ENCODE measurements at regions not wholly inside any gene's neighbourhood (a gene's known extent, or its start where the extent isn't known, plus 50 kb on each side); places are given as distances from the start of the nearest gene placed in this dataset.

- ChIA-PET POLR2A (ENCODE audit: low non-redundant PET) (no interaction called here), CTCF (no interaction called here)
- no TSS peak for BruUV-seq (replicated peaks)
These were observed 180.6 kb upstream of the NPVF start for GRCh38 chr7:25408876-25409275.

GRCh38 chr7:25409897-25410636, 181.8 kb upstream of the NPVF start:
- POLR2A ChIA-PET (ENCODE audit: low non-redundant PET): no interaction called here
- intact Hi-C loops (cut with micrococcal nuclease; ENCODE audit: unreplicated experiment): no loop called here
- Histone ChIP-seq H3K36me3 (ENCODE audit: insufficient read depth, low read length, poor library complexity, severe bottlenecking) (no peaks in the 10 kb centered on the region), H3K27me3 (replicated peaks; ENCODE audit: insufficient read depth, low read depth, low read length, poor library complexity) (peaks cover 54% of the 10 kb centered on the region), H3K9me3 (ENCODE audit: low read depth, low read length, poor library complexity, severe bottlenecking) (no peaks in the 10 kb centered on the region), H3K27ac (ENCODE audit: low read depth, low read length, poor library complexity, severe bottlenecking) (no peak overlapping the region), H3K4me1 (ENCODE audit: insufficient read depth, low read length, poor library complexity, severe bottlenecking) (no peaks in the 10 kb centered on the region), H3K4me3 (ENCODE audit: low read depth, low read length, poor library complexity, severe bottlenecking) (no peak overlapping the region)
- TF ChIP-seq EZH2 (IDR thresholded peaks at IDR 0.05; ENCODE audit: borderline replicate concordance, low read depth, low read length, poor library complexity, severe bottlenecking) (no peak), CTCF (conservative IDR thresholded peaks at IDR 0.05; ENCODE audit: low read depth, low read length) (no peak)
- DNase-seq (ENCODE audit: low spot score): no peak
- no TSS peak for BruUV-seq (replicated peaks)
- CTCF ChIA-PET: no interaction called here

More at GRCh38 chr7:25408876-25409275, 180.6 kb upstream of the NPVF start:
- no peaks in the 10 kb centered on the region for H3K9me3 ChIP-seq (ENCODE audit: low read depth, low read length, poor library complexity, severe bottlenecking)
- H3K36me3 ChIP-seq (ENCODE audit: insufficient read depth, low read length, poor library complexity, severe bottlenecking): no peaks in the 10 kb centered on the region
- H3K27ac ChIP-seq (ENCODE audit: low read depth, low read length, poor library complexity, severe bottlenecking): no peak overlapping the region
- H3K4me3 ChIP-seq (ENCODE audit: low read depth, low read length, poor library complexity, severe bottlenecking): no peak overlapping the region
- peaks cover 60% of the 10 kb centered on the region for H3K27me3 ChIP-seq (replicated peaks; ENCODE audit: insufficient read depth, low read depth, low read length, poor library complexity)
- TF ChIP-seq CTCF (conservative IDR thresholded peaks at IDR 0.05; ENCODE audit: low read depth, low read length) (no peak), EZH2 (IDR thresholded peaks at IDR 0.05; ENCODE audit: borderline replicate concordance, low read depth, low read length, poor library complexity, severe bottlenecking) (no peak)
- no peaks in the 10 kb centered on the region for H3K4me1 ChIP-seq (ENCODE audit: insufficient read depth, low read length, poor library complexity, severe bottlenecking)
- DNase-seq (ENCODE audit: low spot score): no peak
- intact Hi-C loops (cut with micrococcal nuclease; ENCODE audit: unreplicated experiment): no loop called here

GRCh38 chr7:25420771-25421170, 192.5 kb upstream of the NPVF start:
- no TSS peak for BruUV-seq (replicated peaks)
- Histone ChIP-seq H3K9me3 (ENCODE audit: low read depth, low read length, poor library complexity, severe bottlenecking) (no peaks in the 10 kb centered on the region), H3K36me3 (ENCODE audit: insufficient read depth, low read length, poor library complexity, severe bottlenecking) (no peaks in the 10 kb centered on the region), H3K4me3 (ENCODE audit: low read depth, low read length, poor library complexity, severe bottlenecking) (no peak overlapping the region), H3K4me1 (ENCODE audit: insufficient read depth, low read length, poor library complexity, severe bottlenecking) (no peaks in the 10 kb centered on the region), H3K27me3 (replicated peaks; ENCODE audit: insufficient read depth, low read depth, low read length, poor library complexity) (peaks cover 48% of the 10 kb centered on the region), H3K27ac (ENCODE audit: low read depth, low read length, poor library complexity, severe bottlenecking) (no peak overlapping the region)
- intact Hi-C loops (cut with micrococcal nuclease; ENCODE audit: unreplicated experiment): no loop called here
- TF ChIP-seq EZH2 (IDR thresholded peaks at IDR 0.05; ENCODE audit: borderline replicate concordance, low read depth, low read length, poor library complexity, severe bottlenecking) (no peak), CTCF (conservative IDR thresholded peaks at IDR 0.05; ENCODE audit: low read depth, low read length) (no peak)
- no peak for DNase-seq (ENCODE audit: low spot score)
- POLR2A ChIA-PET (ENCODE audit: low non-redundant PET): no interaction called here
- CTCF ChIA-PET: no interaction called here
